Activated CD4-positive, CD25-positive, alpha-beta regulatory T cell treated with anti-CD3 and anti-CD28 coated beads, Interleukin-2, amount 50 U/mL, for 72 hours (primary cell): ENCODE measurements at regions not wholly inside any gene's neighbourhood (a gene's known extent, or its start where the extent isn't known, plus 50 kb on each side); places are given as distances from the start of the nearest gene placed in this dataset.
"Not testable (repeated sequence)": the region's sequence is repeated elsewhere in the genome, so short reads cannot be mapped to it uniquely, and the experiment has no call there.

ENCODE experiments used
- DNase-seq: peaks from one replicate; pipeline ENCODE4 v3.0.0; 2021

DNA sequence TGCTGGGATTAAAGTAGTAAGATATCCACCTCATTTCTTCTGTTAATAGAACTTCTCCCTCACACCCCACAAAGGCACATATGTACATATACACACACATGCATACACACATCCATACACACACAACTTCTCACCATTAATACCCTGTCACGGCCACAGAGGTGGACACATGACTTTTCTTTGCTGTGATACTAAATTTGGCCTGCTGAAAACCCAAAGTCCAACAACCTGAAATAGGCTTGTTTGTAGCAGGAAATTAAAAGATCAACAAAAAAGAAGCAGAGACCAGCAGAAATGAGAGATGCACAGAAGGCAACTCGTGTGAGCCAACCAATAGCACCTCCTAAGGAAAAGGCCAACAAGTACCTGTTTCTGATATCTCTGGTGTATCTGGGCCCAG, 128.7 kb upstream of the PCGF5 start:
- DNase-seq, result no peak

GRCh38 chr10:91096274-91096673, 124.2 kb upstream of the PCGF5 start:
- DNase-seq, result no peak

DNA sequence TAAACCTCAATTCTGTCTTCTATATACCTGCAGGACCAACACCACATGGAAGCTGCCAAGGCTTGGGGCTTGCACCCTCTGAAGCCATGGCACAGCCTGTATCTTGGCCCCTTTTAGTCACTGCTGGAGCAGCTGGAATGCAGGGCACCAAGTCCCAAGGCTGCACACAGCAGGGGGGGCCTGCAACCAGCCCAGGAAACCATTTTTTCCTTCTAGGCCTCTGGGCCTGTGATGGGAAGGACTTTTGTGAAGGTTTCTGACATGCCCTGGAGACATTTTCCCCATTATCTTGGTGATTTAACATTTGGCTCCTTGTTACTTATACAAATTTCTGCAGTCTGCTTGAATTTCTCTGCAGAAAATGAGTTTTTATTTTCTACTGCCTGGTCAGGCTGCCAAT, 123.2 kb upstream of the PCGF5 start:
- DNase-seq, result no peak

GRCh38 chr10:91098021-91098420, 122.4 kb upstream of the PCGF5 start:
- not testable (repeated sequence) for DNase-seq

DNA sequence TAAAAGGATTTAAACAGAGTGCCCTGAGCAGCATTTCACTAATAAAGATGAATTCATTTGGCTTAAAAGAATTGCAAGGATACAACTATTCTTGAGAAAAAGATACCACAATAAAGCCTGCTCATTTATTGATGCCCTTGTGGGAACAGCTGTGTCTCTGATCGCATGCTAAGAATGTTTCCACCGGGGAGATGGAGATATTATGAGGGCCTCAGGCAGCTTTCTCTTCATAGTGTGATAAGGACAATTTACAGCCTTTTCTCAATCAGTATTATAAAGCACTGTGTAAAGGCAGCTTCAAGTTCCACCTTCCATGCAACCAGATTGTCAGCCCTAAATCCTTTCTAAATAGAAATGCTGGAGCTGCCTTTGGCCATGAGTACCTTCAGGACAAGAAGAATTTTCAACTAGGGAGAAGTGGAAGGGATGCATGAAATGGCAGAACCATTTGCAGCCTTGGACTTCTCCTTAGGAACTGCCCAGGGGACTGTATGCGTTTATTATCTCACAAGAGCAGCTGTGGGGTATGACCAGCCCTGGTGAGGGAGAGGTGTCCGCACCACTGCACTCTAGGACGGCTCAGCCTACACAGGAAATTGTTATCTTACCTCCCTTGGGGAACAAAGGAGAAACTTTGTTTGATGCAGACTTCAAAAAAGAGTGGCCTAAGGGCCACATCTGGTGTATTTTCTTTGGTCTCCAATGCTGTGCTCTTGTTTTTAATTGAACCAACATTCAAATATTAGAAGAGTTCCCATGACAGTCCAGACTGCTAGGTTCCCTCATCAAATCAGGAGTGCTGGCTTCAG, 116.9 kb upstream of the PCGF5 start:
- no peak for DNase-seq

GRCh38 chr10:91104193-91105041, 116.0 kb upstream of the PCGF5 start:
- no peak for DNase-seq

DNA sequence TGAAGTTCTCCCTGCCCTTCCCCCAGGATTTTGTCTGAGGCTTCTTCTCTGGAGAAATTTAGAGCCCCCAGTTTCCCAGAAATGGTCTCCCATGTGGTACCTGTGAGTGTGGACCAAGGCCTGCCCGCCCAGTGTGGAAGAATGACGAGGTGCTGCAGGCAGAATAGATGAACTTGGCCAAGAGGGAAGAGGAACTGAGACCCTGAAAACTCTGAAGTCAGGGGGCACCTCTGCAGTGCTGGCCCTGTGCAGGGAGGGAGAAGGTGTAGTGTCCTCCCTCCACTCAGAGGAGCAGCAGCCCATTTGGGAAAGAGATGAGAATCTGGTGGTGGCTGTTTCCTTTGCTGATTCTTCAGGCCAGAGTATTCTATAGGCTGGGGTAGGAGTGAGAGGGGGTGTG, 115.2 kb upstream of the PCGF5 start:
- no peak for DNase-seq

DNA sequence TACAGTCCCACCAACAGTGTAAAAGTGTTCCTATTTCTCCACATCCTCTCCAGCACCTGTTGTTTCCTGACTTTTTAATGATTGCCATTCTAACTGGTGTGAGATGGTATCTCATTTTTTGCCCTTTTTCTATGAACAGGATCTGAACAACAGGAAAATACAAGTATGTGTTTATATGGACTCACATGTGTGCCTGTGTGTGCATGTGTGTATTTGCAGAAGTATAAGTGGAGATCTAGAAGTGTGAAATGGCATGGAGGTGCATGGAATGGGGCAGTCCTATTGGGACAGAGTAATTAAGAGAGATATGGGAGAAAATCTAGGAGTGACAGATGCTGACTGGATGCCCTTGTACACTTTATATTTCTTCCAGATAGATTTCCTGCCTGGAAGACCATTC, 111.6 kb upstream of the PCGF5 start:
- DNase-seq, result no peak

- DNase-seq, result no peak
These were observed 109.4 kb upstream of the PCGF5 start for GRCh38 chr10:91111060-91111459.

DNA sequence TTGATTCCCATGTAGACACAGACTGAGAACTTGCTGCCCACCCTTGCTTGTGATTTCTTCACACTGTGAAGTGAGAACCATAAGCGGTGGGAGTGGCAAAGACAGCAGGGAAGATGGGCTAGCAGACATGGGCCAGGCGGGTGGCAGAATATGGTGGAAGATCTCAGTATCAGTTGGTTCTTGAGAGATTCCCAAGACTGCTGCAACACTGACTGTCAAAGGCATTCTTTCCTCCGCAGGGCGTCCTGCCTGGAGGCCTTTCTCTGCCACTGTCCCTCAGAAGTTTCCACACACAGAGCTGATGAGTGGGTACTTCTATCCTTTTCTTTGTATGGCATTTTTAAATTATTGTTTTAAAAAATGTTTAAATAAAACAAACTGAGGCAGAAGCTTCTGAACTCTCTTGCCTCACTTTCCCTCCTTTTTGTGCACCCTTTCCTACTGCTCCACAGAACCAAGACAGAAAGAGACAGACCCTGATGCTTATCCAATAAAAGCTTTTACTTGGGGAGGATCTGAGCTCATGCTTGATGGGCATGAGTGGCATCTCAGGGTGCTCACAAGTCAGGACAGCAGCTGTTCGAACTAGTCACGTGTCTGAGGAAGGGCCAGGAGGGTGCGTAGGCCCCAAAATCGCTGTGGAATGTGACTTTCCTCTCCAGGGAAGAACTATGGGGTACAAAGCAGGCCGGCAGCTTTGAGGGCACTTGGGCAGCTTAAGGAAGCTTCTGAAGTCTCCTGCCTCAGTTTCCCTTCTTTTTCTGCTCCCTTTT, 104.7 kb upstream of the PCGF5 start:
- DNase-seq, result no peak

- no peak for DNase-seq
These were observed 103.0 kb upstream of the PCGF5 start for GRCh38 chr10:91117505-91117904.

- DNase-seq, result no peak
These were observed 100.1 kb upstream of the PCGF5 start for GRCh38 chr10:91120348-91120747.

DNA sequence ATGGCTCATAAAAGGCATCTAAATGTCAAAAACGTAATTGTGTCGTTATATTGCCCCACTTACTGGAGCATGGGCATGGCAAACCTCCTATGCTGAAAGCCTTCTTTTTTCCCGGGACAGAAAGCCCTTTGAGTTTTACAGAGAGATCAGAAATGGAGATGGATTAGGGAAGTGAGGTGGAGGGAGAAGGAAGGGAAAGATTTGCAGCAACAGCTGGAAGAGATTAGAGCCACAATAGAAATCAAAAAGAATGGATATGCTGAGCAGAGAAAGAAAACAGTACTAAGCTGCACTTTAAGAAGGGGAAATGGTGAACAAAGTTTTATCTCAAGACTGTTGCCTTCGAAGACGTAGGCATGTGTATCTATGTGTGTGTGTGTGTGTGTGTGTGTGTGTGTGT, 97.2 kb upstream of the PCGF5 start:
- DNase-seq, result no peak

- DNase-seq, result no peak
These were observed 96.4 kb upstream of the PCGF5 start for GRCh38 chr10:91124016-91124415.

DNA sequence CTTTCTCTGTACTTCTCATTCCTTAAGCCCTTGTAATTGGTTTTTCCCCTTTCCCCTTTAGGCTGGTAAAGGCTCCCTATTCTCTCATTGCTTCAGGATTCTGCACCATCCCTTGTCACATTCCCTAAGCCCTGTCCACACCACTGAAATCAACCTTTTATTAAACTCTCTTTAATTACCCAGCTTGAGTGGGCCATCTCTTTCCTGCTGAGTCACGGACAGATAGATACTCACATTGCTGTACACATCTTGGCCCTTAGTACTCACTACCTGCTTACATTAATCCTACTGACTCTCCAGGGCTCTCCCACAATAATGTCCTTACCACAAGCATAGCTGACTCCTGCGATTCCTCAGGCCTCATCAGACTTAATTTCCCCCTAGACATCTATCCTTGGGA, 94.0 kb upstream of the PCGF5 start:
- DNase-seq, result no peak

DNA sequence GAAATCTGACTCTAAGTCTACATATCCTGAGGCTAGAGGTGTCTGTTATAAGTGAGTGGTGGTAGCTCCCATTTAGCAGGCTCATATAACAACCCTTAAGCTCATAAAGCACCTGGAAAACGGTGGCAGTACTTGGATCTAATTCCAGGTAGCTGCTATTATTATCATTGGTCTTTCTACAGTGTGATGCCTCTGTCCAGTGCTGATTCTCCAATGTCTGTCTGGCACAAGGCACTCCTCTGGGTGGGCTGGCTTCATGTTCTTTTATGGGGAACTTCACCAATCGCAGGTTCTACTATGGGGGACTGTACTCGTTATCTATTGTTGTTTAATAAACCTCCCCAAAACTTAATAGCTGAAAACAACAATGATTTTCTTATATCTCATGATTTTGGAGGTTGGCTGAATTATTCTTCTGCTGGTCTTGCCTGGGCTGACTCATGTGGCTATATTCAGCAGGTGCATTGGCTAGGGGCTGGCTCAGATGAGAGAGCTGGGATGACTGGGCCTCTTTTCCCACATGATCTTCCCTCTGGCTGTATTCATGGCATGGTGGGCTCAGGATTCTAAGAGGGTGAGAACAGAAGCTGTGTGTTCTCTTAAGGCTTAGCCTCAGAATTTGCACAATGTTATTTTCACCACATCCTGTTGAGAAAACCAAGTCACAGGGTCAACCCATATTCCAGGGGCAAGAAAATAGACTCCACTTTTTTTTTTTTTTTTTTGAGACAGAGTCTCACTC, 93.0 kb upstream of the PCGF5 start:
- no peak for DNase-seq

GRCh38 chr10:91135113-91135512, 85.3 kb upstream of the PCGF5 start:
- DNase-seq, result no peak

DNA sequence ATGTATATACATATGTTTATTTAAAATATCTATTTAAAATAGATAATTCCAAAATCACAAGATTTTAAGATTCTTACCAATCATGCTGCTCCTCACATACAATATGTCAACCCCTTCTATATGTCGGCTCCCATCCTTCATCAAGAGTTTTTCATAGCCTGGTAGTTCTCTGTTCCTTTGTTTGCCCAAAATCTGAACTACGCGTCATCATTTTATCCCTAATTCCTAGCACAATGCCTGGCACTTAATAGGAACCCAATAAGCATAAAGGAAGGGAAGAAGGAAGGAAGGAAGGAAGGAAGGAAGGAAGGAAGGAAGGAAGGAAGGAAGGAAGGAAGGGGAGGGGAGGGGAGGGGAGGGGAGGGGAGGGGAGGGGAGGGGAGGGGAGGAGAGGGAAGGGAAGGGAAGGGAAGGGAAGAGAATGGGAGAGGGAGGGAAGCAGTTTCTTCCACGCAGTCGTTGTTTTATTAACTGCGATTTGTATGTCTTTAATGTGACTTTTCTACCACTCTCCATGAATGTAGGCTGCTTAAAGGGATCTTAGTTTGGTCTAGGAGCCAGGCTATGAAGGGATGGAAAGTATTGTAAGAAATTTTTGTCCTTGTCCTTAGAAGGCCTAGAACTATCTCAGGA, 83.3 kb upstream of the PCGF5 start:
- DNase-seq, result no peak

DNA sequence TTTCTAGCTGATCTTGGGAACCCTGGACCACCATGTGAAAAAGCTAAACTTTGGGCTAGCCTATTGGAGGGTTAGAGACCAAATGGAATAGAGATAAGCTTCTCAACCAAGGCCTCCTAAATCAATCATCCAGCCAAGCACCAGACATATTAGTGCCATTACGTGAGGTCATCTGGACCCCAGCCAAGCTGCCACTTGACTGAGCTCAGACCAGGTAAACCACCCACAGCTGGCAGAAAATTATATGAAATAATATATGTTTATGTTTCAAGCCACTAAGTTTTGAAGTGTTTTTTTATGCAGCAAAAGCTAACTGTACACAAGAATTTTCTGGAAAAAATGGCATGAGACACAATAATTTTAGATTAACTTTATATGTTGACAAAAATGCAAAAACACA, 82.6 kb upstream of the PCGF5 start:
- no peak for DNase-seq

GRCh38 chr10:91140995-91141549, 79.4 kb upstream of the PCGF5 start:
- no peak for DNase-seq

DNA sequence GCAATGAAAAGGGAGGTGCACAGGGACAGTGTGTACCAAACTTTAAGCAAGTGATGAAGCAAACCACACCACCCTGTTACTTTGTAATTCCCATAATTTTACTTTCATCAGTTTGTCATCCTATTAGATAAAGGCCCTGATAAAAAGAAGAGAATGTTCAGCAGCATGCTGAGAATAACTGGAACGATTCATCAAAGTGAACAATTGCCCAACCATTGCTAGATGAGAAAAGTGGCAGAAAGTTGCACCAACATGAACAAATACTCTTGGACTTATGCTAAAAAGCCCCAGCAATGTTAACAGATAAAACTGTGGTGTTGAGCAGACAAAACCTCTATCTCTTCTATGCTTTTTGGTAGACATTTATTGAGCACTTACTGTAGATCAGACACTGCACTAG, 75.5 kb upstream of the PCGF5 start:
- DNase-seq, result no peak

GRCh38 chr10:91146146-91146545, 74.3 kb upstream of the PCGF5 start:
- DNase-seq, result no peak
